ENCODE measurements at regions not wholly inside any gene's neighbourhood (a gene's known extent, or its start where the extent isn't known, plus 50 kb on each side); places are given as distances from the start of the nearest gene placed in this dataset.
"Not testable (repeated sequence)": the region's sequence is repeated elsewhere in the genome, so short reads cannot be mapped to it uniquely, and the experiment has no call there.

DNA sequence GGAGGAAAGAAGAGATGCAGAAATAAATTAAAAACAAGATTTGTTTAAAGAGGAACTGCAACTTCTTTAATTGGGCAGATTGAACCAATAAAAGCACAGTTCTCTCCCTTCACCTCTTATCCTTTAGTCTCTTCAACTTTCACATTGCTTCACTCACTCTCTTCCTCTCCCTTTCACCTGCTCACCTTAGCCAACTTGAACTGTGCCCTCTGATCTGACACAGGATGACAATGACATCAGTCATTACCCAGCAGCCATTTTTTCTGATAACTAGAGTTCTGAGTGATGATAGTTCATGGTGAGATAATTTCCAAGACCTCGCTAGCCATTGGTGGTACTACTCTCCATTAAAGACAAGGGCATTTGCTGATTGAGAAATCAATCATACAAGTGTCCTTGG is 134.9 kb upstream of the NBPF26 start:
- not testable (repeated sequence) for H3K9ac ChIP-seq (ENCODE audit: low read length); H3K36me3 ChIP-seq (ENCODE audit: low read length); H3K9me3 ChIP-seq (ENCODE audit: insufficient read depth, low read length); H3K27ac ChIP-seq (ENCODE audit: low read depth, low read length); H3K27me3 ChIP-seq (ENCODE audit: low read length); H3K4me3 ChIP-seq (ENCODE audit: insufficient read depth, low read length, poor library complexity, severe bottlenecking); H3K4me2 ChIP-seq (ENCODE audit: low read depth, low read length, poor library complexity, severe bottlenecking); H3F3A ChIP-seq (ENCODE audit: insufficient read depth); H3K9me2 ChIP-seq (replicated peaks; ENCODE audit: insufficient read depth, low read length); H4K20me1 ChIP-seq (ENCODE audit: low read depth, low read length); H2AFZ ChIP-seq (ENCODE audit: low read depth, low read length, severe bottlenecking); H3K79me2 ChIP-seq (ENCODE audit: insufficient read depth, low read length)

DNA sequence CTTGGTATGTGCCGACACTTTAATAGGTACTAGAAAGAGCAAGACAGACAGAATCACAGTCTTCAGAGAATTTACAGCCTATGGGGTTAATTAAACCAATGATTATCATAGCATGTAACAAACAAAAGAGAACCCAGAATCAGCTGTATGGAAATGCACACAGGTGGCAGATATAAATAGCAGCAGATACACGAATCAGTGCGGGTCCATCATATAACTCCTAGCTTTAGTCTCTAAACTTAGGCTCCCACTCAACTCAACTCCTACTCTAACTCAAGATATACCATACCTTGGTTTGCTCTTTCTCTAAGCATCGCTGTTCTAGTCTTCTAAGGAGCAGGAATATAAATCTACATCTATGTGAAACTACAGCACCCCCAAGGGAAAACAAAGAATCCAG is 132.0 kb upstream of the NBPF26 start:
- H3K4me2 ChIP-seq (ENCODE audit: low read depth, low read length, poor library complexity, severe bottlenecking); H3K36me3 ChIP-seq (ENCODE audit: low read length); H4K20me1 ChIP-seq (ENCODE audit: low read depth, low read length); H3K27me3 ChIP-seq (ENCODE audit: low read length); H3K9me2 ChIP-seq (replicated peaks; ENCODE audit: insufficient read depth, low read length); H3K79me2 ChIP-seq (ENCODE audit: insufficient read depth, low read length); H3K4me3 ChIP-seq (ENCODE audit: insufficient read depth, low read length, poor library complexity, severe bottlenecking); H3K9me3 ChIP-seq (ENCODE audit: insufficient read depth, low read length); H3K27ac ChIP-seq (ENCODE audit: low read depth, low read length); H2AFZ ChIP-seq (ENCODE audit: low read depth, low read length, severe bottlenecking); H3K9ac ChIP-seq (ENCODE audit: low read length); H3F3A ChIP-seq (ENCODE audit: insufficient read depth): not testable (repeated sequence)

DNA sequence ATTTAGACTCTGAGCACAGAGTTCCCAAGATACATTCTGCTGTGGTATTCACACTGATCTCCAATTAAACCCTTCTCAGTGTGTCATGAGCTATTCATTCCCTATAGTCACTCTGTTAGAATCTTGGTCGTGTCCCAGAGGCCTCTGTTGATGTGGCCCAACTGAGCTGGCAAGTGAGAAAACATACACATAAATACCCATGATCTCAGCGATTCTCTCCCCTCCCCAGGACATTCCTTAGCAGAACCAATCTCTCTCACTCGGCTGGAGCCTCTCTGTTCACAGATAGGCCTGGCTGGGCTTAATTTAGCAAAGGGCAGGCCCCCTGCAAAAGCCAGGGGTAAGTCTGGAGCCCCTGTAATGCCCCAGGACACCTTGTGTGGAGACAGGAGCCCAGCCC is 130.8 kb upstream of the NBPF26 start:
- not testable (repeated sequence) for H3K4me3 ChIP-seq (ENCODE audit: insufficient read depth, low read length, poor library complexity, severe bottlenecking); H3F3A ChIP-seq (ENCODE audit: insufficient read depth); H3K4me2 ChIP-seq (ENCODE audit: low read depth, low read length, poor library complexity, severe bottlenecking); H2AFZ ChIP-seq (ENCODE audit: low read depth, low read length, severe bottlenecking); H3K9ac ChIP-seq (ENCODE audit: low read length); H3K79me2 ChIP-seq (ENCODE audit: insufficient read depth, low read length); H3K9me3 ChIP-seq (ENCODE audit: insufficient read depth, low read length); H3K9me2 ChIP-seq (replicated peaks; ENCODE audit: insufficient read depth, low read length); H4K20me1 ChIP-seq (ENCODE audit: low read depth, low read length); H3K27me3 ChIP-seq (ENCODE audit: low read length); H3K36me3 ChIP-seq (ENCODE audit: low read length); H3K27ac ChIP-seq (ENCODE audit: low read depth, low read length)

DNA sequence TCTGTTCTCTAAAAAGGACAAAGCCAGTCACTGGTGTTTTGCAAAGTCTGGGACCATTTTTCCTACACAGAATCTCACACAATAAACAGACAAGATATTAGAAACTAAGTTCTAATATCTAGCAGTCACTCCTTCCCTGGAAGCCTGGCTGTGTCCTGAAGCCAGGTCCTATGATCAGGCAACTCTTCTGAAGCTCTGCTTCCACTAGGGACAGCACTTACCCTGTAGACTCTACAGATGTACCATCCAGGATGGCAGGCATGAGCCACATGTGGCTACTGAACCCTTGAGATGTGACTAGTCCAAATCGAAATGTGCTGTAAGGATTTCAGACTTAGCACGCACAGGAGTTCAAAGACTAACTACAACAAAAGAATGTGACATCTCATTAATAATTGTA is 130.1 kb upstream of the NBPF26 start:
- H4K20me1 ChIP-seq (ENCODE audit: low read depth, low read length); H3K27me3 ChIP-seq (ENCODE audit: low read length); H3K9me2 ChIP-seq (replicated peaks; ENCODE audit: insufficient read depth, low read length); H3K4me2 ChIP-seq (ENCODE audit: low read depth, low read length, poor library complexity, severe bottlenecking); H3K27ac ChIP-seq (ENCODE audit: low read depth, low read length); H3K4me3 ChIP-seq (ENCODE audit: insufficient read depth, low read length, poor library complexity, severe bottlenecking); H3K9me3 ChIP-seq (ENCODE audit: insufficient read depth, low read length); H3F3A ChIP-seq (ENCODE audit: insufficient read depth); H3K79me2 ChIP-seq (ENCODE audit: insufficient read depth, low read length); H3K36me3 ChIP-seq (ENCODE audit: low read length); H3K9ac ChIP-seq (ENCODE audit: low read length); H2AFZ ChIP-seq (ENCODE audit: low read depth, low read length, severe bottlenecking): not testable (repeated sequence)

DNA sequence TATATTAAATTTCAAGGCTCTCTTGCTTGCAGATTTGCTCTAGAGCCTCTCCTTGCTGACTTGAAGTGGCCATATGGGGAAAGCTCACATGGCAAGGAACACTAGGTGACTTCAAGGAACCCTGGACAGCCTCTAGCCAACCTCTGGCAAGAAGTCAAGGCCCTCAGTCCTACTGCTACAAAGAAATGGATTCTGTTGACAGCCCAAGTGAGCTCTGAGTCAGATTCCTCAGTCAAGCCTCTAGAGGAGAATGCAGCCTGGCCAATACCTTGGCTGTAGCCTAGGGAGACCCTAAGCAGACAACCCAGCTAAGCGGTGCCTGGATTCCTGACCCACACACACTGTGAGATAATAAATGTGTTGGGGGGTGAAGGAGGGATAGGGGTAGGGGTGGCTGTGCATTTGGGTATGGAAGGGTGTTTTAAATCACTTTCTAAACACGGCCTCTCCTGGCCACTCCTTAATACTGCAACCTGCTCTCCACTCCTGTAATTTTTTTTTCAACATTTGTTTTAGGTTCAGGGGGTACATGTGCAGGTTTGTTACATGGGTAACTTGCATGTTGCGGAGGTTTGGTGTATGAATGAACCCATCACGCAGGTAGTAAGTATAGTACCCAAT is 125.3 kb upstream of the NBPF26 start:
- not testable (repeated sequence) for H3F3A ChIP-seq (ENCODE audit: insufficient read depth); H3K9ac ChIP-seq (ENCODE audit: low read length); H3K27ac ChIP-seq (ENCODE audit: low read depth, low read length); H3K9me3 ChIP-seq (ENCODE audit: insufficient read depth, low read length); H3K79me2 ChIP-seq (ENCODE audit: insufficient read depth, low read length); H3K27me3 ChIP-seq (ENCODE audit: low read length); H3K4me2 ChIP-seq (ENCODE audit: low read depth, low read length, poor library complexity, severe bottlenecking); H3K36me3 ChIP-seq (ENCODE audit: low read length); H4K20me1 ChIP-seq (ENCODE audit: low read depth, low read length); H3K9me2 ChIP-seq (replicated peaks; ENCODE audit: insufficient read depth, low read length); H3K4me3 ChIP-seq (ENCODE audit: insufficient read depth, low read length, poor library complexity, severe bottlenecking); H2AFZ ChIP-seq (ENCODE audit: low read depth, low read length, severe bottlenecking)

DNA sequence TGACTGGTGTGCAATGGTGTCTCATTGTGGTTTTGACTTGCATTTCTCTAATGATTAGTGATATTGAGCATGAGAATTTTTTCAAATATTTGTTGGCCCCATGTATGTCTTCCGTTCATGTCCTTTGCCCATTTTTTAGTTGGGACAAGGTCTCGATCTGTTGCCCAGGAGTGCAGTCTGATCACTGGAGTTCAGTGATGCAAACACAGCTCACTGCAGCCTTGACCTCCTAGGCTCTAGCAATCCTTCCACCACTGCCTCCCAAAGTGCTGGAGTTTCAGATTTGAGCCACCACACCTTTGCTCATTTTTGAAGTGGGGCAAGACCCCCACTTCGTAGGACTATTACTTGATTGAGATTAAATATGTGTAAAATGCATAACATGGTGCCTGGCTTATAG is 124.2 kb upstream of the NBPF26 start:
- not testable (repeated sequence) for H3F3A ChIP-seq (ENCODE audit: insufficient read depth); H3K79me2 ChIP-seq (ENCODE audit: insufficient read depth, low read length); H3K36me3 ChIP-seq (ENCODE audit: low read length); H2AFZ ChIP-seq (ENCODE audit: low read depth, low read length, severe bottlenecking); H3K27ac ChIP-seq (ENCODE audit: low read depth, low read length); H3K9me3 ChIP-seq (ENCODE audit: insufficient read depth, low read length); H3K27me3 ChIP-seq (ENCODE audit: low read length); H3K4me2 ChIP-seq (ENCODE audit: low read depth, low read length, poor library complexity, severe bottlenecking); H4K20me1 ChIP-seq (ENCODE audit: low read depth, low read length); H3K4me3 ChIP-seq (ENCODE audit: insufficient read depth, low read length, poor library complexity, severe bottlenecking); H3K9ac ChIP-seq (ENCODE audit: low read length); H3K9me2 ChIP-seq (replicated peaks; ENCODE audit: insufficient read depth, low read length)

DNA sequence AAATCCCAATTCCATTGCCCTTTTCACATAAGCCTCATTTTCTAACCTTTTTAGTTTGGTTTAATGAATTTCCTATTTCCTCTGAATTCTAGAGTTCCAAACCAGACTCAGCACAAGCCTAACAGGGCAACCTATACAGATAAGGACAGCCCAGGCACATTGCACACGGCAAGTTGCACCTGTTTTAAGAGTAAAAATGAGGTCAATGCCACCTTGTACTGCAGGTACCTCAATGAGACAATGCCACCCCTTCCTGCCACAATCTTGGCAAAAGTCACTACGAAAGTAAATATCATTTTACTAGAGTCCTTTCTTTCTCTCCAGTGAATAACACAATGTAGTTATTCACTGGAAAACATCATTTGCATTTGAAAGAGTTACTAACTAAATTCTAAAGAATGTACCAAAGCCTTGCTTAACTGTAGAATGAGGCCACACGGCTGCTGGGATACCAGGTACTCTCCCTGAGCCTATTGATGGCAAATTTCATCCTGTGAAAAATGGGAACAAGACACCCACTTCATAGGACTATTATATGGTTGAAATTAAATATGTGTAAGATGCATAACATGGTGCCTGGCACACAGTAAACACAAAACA is 123.2 kb upstream of the NBPF26 start:
- not testable (repeated sequence) for H3K9me2 ChIP-seq (replicated peaks; ENCODE audit: insufficient read depth, low read length); H3K27me3 ChIP-seq (ENCODE audit: low read length); H3K79me2 ChIP-seq (ENCODE audit: insufficient read depth, low read length); H3F3A ChIP-seq (ENCODE audit: insufficient read depth); H2AFZ ChIP-seq (ENCODE audit: low read depth, low read length, severe bottlenecking); H3K9me3 ChIP-seq (ENCODE audit: insufficient read depth, low read length); H3K4me2 ChIP-seq (ENCODE audit: low read depth, low read length, poor library complexity, severe bottlenecking); H3K4me3 ChIP-seq (ENCODE audit: insufficient read depth, low read length, poor library complexity, severe bottlenecking); H4K20me1 ChIP-seq (ENCODE audit: low read depth, low read length); H3K27ac ChIP-seq (ENCODE audit: low read depth, low read length); H3K36me3 ChIP-seq (ENCODE audit: low read length); H3K9ac ChIP-seq (ENCODE audit: low read length)

DNA sequence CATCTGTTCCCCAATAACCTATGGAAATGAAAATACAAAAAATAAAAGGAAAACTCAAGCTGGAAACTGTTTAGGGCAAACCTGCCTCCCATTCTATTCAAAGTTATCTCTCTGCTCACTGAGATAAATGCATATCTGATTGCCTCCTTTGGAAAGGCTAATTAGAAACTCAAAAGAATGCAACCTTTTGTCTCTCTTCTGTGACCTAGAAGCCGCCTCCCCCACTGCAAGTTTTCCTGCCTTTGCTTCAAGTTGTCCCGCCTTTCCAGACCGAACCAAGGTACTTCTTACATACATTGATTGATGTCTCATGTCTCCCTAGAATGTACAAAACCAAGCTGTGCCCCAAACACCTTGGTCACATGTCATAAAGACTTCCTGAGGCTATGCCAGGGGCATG is 115.9 kb upstream of the NBPF26 start:
- not testable (repeated sequence) for H3K36me3 ChIP-seq (ENCODE audit: low read length); H3K9me3 ChIP-seq (ENCODE audit: insufficient read depth, low read length); H3K27me3 ChIP-seq (ENCODE audit: low read length); H3K79me2 ChIP-seq (ENCODE audit: insufficient read depth, low read length); H2AFZ ChIP-seq (ENCODE audit: low read depth, low read length, severe bottlenecking); H3K9ac ChIP-seq (ENCODE audit: low read length); H3K9me2 ChIP-seq (replicated peaks; ENCODE audit: insufficient read depth, low read length); H4K20me1 ChIP-seq (ENCODE audit: low read depth, low read length); H3K4me2 ChIP-seq (ENCODE audit: low read depth, low read length, poor library complexity, severe bottlenecking); H3K27ac ChIP-seq (ENCODE audit: low read depth, low read length); H3K4me3 ChIP-seq (ENCODE audit: insufficient read depth, low read length, poor library complexity, severe bottlenecking); H3F3A ChIP-seq (ENCODE audit: insufficient read depth)

Data from SU-DHL-6 (cell line).